K562 (cell line): ENCODE measurements at regions not wholly inside any gene's neighbourhood (a gene's known extent, or its start where the extent isn't known, plus 50 kb on each side); places are given as distances from the start of the nearest gene placed in this dataset.

Experiments
- ATAC-seq: fragments of 200-7000 bp; cut with Tn5 transposase; 3 replicates; pipeline ENCODE4 v1.9.1; 2020; ENCODE audit warnings: moderate library complexity
- BruUV-seq: library from RNA; stranded (reverse); fragments of 400-500 nt; replicated peaks from 2 replicates; lab custom pipeline; 2021; lab: Mats Ljungman, UMichigan
- CTCF ChIA-PET: fragments of 300-600 bp; formaldehyde crosslinking; extraction: SDS; loops from one replicate; lab custom pipeline; 2021; ENCODE audit warnings: low intra/inter-chr PET ratio; lab: Yijun Ruan, JAX
- POLR2A ChIA-PET: fragments of 300-600, 350-650 bp; sonication (Branson Sonifier 250); formaldehyde crosslinking; extraction: SDS; loops from one replicate; lab custom pipeline; 2021; ENCODE audit warnings: antibody characterized with exemption, inconsistent platforms; lab: Yijun Ruan, JAX
- DNase-seq, 4 experiments: peaks; one replicate each; pipeline versions ENCODE4 v3.0.0 to v3.0.0-alpha.2; 2011 to 2018; ENCODE audit warnings: low spot score in 3 of 4, mixed read lengths in 3 of 4; ENCODE audit errors: extremely low read depth in 1 of 4
- FAIRE-seq: peaks from 2 replicates; lab custom pipeline; 2011; peaks lifted over from hg19 to GRCh38; lab: Jason Lieb, UNC
- H2AFZ ChIP-seq: 2 replicates; pipeline ENCODE4 v1.6.0; 2011; ENCODE audit warnings: low read depth, low read length, control low read depth, inconsistent platforms
- H3K27ac ChIP-seq: fragments of 200-600 bp; 3 replicates; pipeline ENCODE4 v1.8.0; 2011; ENCODE audit warnings: low read depth, mild to moderate bottlenecking, control low read depth, inconsistent platforms, low read length, moderate library complexity, mixed read lengths; ENCODE audit errors: extremely low read depth
- H3K27me3 ChIP-seq, 2 experiments: fragments of 300-600 bp in 1 of 2; 2 replicates in 1 of 2; 3 replicates in 1 of 2; pipeline versions ENCODE4 v1.6.0 to v1.8.0; 2011; ENCODE audit warnings: inconsistent platforms in 2 of 2, low read length in 2 of 2, mild to moderate bottlenecking in 1 of 2, mixed read lengths in 1 of 2, moderate library complexity in 1 of 2; ENCODE audit not compliant: control insufficient read depth in 2 of 2, insufficient read depth in 2 of 2
- H3K36me3 ChIP-seq: fragments of 300-600 bp; 3 replicates; pipeline ENCODE4 v1.8.0; 2011; ENCODE audit warnings: mild to moderate bottlenecking, low read length, inconsistent platforms; ENCODE audit not compliant: control insufficient read depth, insufficient read depth
- H3K4me1 ChIP-seq, 2 experiments: fragments of 200-600 bp in 1 of 2; replicated peaks in 1 of 2; 2 replicates in 1 of 2; 3 replicates in 1 of 2; pipeline versions ENCODE4 v1.5.1 to v1.8.0; 2011; ENCODE audit warnings: inconsistent platforms in 2 of 2, low read length in 2 of 2, mild to moderate bottlenecking in 1 of 2, mixed read lengths in 1 of 2, moderate library complexity in 1 of 2; ENCODE audit not compliant: control insufficient read depth in 2 of 2, insufficient read depth in 2 of 2
- H3K4me2 ChIP-seq: 2 replicates; pipeline ENCODE4 v1.6.1; 2011; ENCODE audit warnings: low read length, control low read depth, inconsistent platforms, mixed read lengths; ENCODE audit not compliant: insufficient read depth
- H3K4me3 ChIP-seq: fragments of 200-600 bp; sonication (generic), shearing (Covaris generic); 2 replicates; pipeline ENCODE4 v1.5.1; 2016; ENCODE audit warnings: control low read depth, inconsistent platforms
- H3K79me2 ChIP-seq: fragments of 200-600 bp; 3 replicates; pipeline ENCODE4 v1.8.0; 2011; ENCODE audit warnings: low read length, inconsistent platforms; ENCODE audit not compliant: control insufficient read depth, insufficient read depth
- H3K9ac ChIP-seq, 2 experiments: 2 replicates each; pipeline versions ENCODE4 v1.6.0 to v1.6.1; 2011; ENCODE audit warnings: low read depth in 2 of 2, low read length in 2 of 2, control low read depth in 1 of 2, inconsistent platforms in 1 of 2, mild to moderate bottlenecking in 1 of 2, mixed read lengths in 1 of 2; ENCODE audit not compliant: insufficient read depth in 1 of 2
- H3K9me1 ChIP-seq: one replicate; pipeline ENCODE4 v1.6.0; 2011; ENCODE audit warnings: inconsistent platforms, mild to moderate bottlenecking, low read length, moderate library complexity; ENCODE audit not compliant: control insufficient read depth, insufficient read depth
- H3K9me3 ChIP-seq: replicated peaks from 2 replicates; pipeline ENCODE4 v1.5.1; 2011; ENCODE audit warnings: low read depth, low read length, inconsistent platforms; ENCODE audit not compliant: control insufficient read depth, insufficient read depth
- H4K20me1 ChIP-seq: replicated peaks from 2 replicates; pipeline ENCODE4 v1.6.1; 2011; ENCODE audit warnings: low read length, inconsistent platforms, mixed read lengths; ENCODE audit not compliant: control insufficient read depth, insufficient read depth
- EP400 ChIP-seq: fragments of 450-650 bp; IDR thresholded peaks from 2 replicates; pipeline ENCODE4 v1.6.1; 2017; ENCODE audit warnings: antibody characterized with exemption, mild to moderate bottlenecking, moderate library complexity
- ESRRB ChIP-seq: fragments of 250-450 bp; sonication (Bioruptor Pico); IDR thresholded peaks from 2 replicates; pipeline ENCODE4 v1.5.0; 2020; ENCODE audit warnings: mild to moderate bottlenecking, moderate library complexity, borderline replicate concordance
- ILF3 ChIP-seq: fragments of 450-650 bp; IDR thresholded peaks from 2 replicates; pipeline ENCODE4 v1.6.1; 2018; ENCODE audit warnings: antibody characterized with exemption, mild to moderate bottlenecking, moderate library complexity, borderline replicate concordance
- MLX ChIP-seq, 2 experiments: fragments of 450-650 bp in 1 of 2; sonication (generic) in 1 of 2; formaldehyde crosslinking; conservative IDR thresholded peaks; 2 replicates each; pipeline versions ENCODE4 v1.4.0 to v1.8.1; 2020 to 2022; ENCODE audit warnings: mild to moderate bottlenecking in 1 of 2, missing genetic modification reagents in 1 of 2
- NR2F6 ChIP-seq: fragments of 450-650 bp; formaldehyde crosslinking; IDR thresholded peaks from 2 replicates; pipeline ENCODE4 v1.4.0; 2020; ENCODE audit warnings: mild to moderate bottlenecking
- PHF8 ChIP-seq: fragments of 200-600 bp; sonication (generic); IDR thresholded peaks from 2 replicates; pipeline ENCODE4 v1.6.1; 2012; ENCODE audit warnings: mixed run types, mild to moderate bottlenecking, inconsistent platforms, low read length, moderate library complexity, borderline replicate concordance
- SAFB2 ChIP-seq: fragments of 200-400 bp; formaldehyde crosslinking; IDR thresholded peaks from 2 replicates; pipeline ENCODE4 v1.6.1; 2018; ENCODE audit warnings: borderline replicate concordance, low read length, low read depth, moderate library complexity; ENCODE audit not compliant: severe bottlenecking
- ZBTB40 ChIP-seq, 2 experiments: fragments of 450-650 bp in 1 of 2; sonication (generic) in 1 of 2; formaldehyde crosslinking in 1 of 2; IDR thresholded peaks; 2 replicates each; pipeline versions ENCODE4 v1.7.1 to v1.9.0; 2016 to 2022; ENCODE audit warnings: inconsistent platforms in 1 of 2, mild to moderate bottlenecking in 1 of 2, missing genetic modification reagents in 1 of 2
- ZKSCAN8 ChIP-seq: fragments of 200-800 bp; sonication (Bioruptor generic); IDR thresholded peaks from 2 replicates; pipeline ENCODE4 v1.6.1; 2016; ENCODE audit warnings: missing genetic modification characterization, missing compliant biosample characterization
- ZNF282 ChIP-seq: sonication (generic); formaldehyde crosslinking; IDR thresholded peaks from 2 replicates; pipeline ENCODE4 v1.8.1; 2023; ENCODE audit warnings: missing genetic modification reagents
- ZNF436 ChIP-seq: fragments of 250-450, 450-650 bp; sonication (Bioruptor Pico); formaldehyde crosslinking; IDR thresholded peaks from 2 replicates; pipeline ENCODE4 v1.7.0; 2020; ENCODE audit warnings: mild to moderate bottlenecking
- WGBS: fragments of 100-300 bp; shearing (Covaris generic); methylation state at CpG from one replicate; pipeline ENCODE4 v1.1.6; 2016; ENCODE audit warnings: low coverage, mixed read lengths; ENCODE audit not compliant: insufficient coverage; ENCODE audit errors: missing lambda C conversion rate; 5-methylcytosine and 5-hydroxymethylcytosine counted together
- in situ Hi-C: fragments of 300-500 bp; cut with MboI; formaldehyde crosslinking; loops from 4 replicates; pipeline ENCODE4 v1.15.0; 2018; ENCODE audit warnings: inconsistent platforms, mixed read lengths
- intact Hi-C: fragments of 100-400 bp; cut with micrococcal nuclease; formaldehyde crosslinking; loops from 2 replicates; pipeline ENCODE4 v1.14.2; 2022

GRCh38 chr18:24941174-24941951 is 410.6 kb downstream of the ZNF521 start (continued):
- TF ChIP-seq MLX (CRISPR knock-in tag; conservative IDR thresholded peaks at IDR 0.05) (no peak), ZNF282 (CRISPR knock-in tag) (no peak), ZNF436 (CRISPR knock-in tag) (no peak)

GRCh38 chr18:24942144-24942543 is 409.8 kb downstream of the ZNF521 start:
- H2AFZ ChIP-seq = no peak overlapping the region
- DNase-seq (no peak), ATAC-seq (no peak), FAIRE-seq (no peak)
- H3K4me1 ChIP-seq = no peaks in the 10 kb centered on the region
- H3K79me2 ChIP-seq = no peaks in the 10 kb centered on the region
- in situ Hi-C loops (no loop called here), intact Hi-C loops (no loop called here)
- no peaks in the 10 kb centered on the region for H4K20me1 ChIP-seq
- no peak overlapping the region for H3K9ac ChIP-seq
- no peak overlapping the region for H3K4me3 ChIP-seq
- H3K27me3 ChIP-seq = no peaks in the 10 kb centered on the region
- ChIA-PET CTCF (no interaction called here), POLR2A (no interaction called here)
- no TSS peak for BruUV-seq
- H3K9me3 ChIP-seq = no peaks in the 10 kb centered on the region
- 0% methylated on average over 4 of the region's 4 CpGs for WGBS
- no peaks in the 10 kb centered on the region for H3K36me3 ChIP-seq
- H3K9me1 ChIP-seq = no peaks in the 10 kb centered on the region
- H3K27ac ChIP-seq = no peak overlapping the region
- no peak overlapping the region for H3K4me2 ChIP-seq
- TF ChIP-seq ZBTB40 (IDR thresholded peaks at IDR 0.05) (no peak), ZBTB40 (CRISPR knock-in tag; IDR thresholded peaks at IDR 0.05) (no peak), SAFB2 (no peak), ESRRB (CRISPR knock-in tag) (no peak), ZKSCAN8 (no peak), PHF8 (no peak), ILF3 (no peak), NR2F6 (CRISPR knock-in tag) (no peak), EP400 (no peak)
